NCI-H1417 (cell line): ENCODE measurements at regions not wholly inside any gene's neighbourhood (a gene's known extent, or its start where the extent isn't known, plus 50 kb on each side); places are given as distances from the start of the nearest gene placed in this dataset.
"Not testable (repeated sequence)": the region's sequence is repeated elsewhere in the genome, so short reads cannot be mapped to it uniquely, and the experiment has no call there.

ENCODE experiments used
- DNase-seq, 3 experiments: peaks; one replicate each; lab custom pipeline; 2025; lab: John Stamatoyannopoulos, UW

GRCh38 chr3:147672035-147672434, 262.9 kb downstream of the ZIC1 start:
- DNase-seq, result no peak

- DNase-seq, result no peak
Measured at GRCh38 chr3:147672436-147672835, 263.3 kb downstream of the ZIC1 start.

GRCh38 chr3:147675761-147676160, 266.6 kb downstream of the ZIC1 start:
- DNase-seq, result no peak

DNA sequence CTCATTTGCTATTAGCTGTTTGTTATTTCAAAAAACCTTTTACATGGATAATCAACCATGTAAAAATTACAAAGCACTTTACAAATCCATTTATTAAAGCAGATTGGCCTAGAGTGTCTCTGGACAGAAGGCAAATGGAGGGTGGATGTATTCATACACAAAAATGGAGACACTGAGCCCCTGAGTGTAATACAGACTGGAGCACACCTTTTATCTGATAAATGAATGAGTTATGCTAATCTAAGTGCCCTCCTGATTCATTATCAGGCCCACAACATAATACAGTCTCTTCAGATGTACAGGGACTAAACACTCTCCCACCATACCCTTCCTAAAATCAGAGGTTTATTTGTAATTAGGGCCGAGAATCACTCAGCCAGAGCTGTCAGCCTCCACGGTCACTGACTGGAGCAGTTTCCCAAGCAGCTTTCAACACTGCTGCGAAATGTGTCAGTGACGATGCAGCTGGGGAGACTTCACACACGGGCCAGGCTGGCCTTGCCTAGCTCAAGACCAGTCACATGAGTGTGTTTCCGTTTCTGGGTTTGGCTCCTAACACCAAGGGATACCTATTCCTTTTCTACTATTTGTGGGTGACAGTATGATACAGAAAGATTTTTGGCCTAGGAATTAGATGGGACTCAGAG, 271.8 kb downstream of the ZIC1 start:
- DNase-seq, result no peak

GRCh38 chr3:147688868-147689267, 279.7 kb downstream of the ZIC1 start:
- DNase-seq, result no peak

- no peak for DNase-seq
Measured at GRCh38 chr3:147699175-147699838, 290.1 kb downstream of the ZIC1 start.

GRCh38 chr3:147701195-147701594, 292.0 kb downstream of the ZIC1 start:
- DNase-seq, result no peak

GRCh38 chr3:147702509-147702908, 293.3 kb downstream of the ZIC1 start:
- no peak for DNase-seq

DNA sequence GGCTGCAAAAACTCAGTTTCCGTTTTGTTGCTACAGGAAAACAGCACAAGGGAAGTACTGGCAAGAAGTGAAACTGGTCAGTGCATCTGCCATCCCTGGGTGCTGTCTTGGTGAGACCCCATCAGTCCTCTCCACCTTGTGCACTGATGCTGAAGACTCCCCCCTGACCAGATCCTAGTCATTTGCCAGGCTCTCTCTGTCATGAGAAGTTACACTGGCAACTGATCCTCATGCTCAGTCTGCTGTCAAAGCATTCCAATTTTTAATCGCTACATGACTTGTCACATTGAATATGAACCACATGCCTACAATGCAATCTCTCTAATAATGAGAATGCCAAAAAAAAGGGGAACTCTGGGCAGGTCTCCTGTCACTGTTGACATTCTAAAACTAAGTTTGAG, 296.5 kb downstream of the ZIC1 start:
- DNase-seq, result no peak

- DNase-seq, result not testable (repeated sequence)
Measured at GRCh38 chr3:147710753-147711152, 301.6 kb downstream of the ZIC1 start.

GRCh38 chr3:147712357-147712756, 303.2 kb downstream of the ZIC1 start:
- DNase-seq, result no peak

DNA sequence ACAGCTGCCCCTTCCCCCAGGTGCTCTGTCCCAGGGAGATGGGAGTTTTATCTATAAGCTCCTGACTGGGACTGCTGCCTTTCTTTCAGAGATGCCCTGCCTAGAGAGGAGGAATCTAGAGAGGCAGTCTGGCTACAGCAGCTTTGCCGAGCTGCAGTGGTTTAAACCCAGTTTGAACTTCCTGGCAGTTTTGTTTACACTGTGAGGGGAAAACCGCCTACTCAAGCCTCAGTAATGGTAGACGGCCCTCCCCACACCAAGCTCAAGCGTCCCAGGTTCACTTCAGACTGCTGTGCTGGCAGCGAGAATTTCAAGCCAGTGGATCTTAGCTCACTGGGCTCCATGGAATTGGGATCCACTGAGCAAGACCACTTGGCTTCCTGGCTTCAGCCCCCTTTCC, 303.6 kb downstream of the ZIC1 start:
- not testable (repeated sequence) for DNase-seq

- DNase-seq, result no peak
Measured at GRCh38 chr3:147713234-147714133, 304.3 kb downstream of the ZIC1 start.

DNA sequence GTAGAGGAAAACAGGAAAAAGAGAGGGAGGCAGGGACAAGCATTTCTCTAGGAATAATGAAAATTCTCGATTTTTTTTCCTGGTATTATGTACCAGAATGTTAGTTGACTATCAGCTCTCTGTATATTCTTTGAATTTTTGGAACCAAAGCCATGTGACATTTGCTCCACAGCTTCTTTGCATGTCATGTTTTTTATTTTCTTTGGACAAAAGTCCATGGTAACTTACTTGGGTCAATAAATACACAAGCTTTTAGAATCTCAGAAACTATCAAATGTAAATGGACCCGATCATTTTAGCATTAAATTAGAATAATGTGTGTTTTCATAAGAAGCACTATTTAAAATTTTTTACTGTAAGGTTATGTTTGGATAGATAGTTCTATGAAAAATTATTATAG, 320.5 kb downstream of the ZIC1 start:
- no peak for DNase-seq

- DNase-seq, result no peak
Measured at GRCh38 chr3:147730284-147730683, 321.1 kb downstream of the ZIC1 start.

DNA sequence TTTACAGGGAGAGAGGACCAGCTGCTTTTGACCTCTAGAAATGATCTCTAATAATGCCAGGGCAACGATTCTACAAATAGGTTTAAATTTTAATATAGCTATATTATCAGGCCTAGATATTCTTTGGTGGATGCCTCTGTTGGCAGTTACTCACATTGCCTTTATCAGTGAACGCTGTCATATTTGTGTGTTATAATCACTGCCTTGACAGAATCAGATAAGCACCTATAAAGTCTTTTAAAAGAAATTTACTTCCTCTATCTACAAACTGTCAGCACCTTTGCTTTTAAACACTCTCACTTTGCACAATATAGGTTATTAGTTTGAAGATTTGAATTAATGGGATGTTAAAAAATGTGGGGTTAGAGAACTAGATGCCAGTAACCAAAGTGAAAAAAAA, 324.1 kb downstream of the ZIC1 start:
- DNase-seq, result no peak

GRCh38 chr3:147735616-147736015, 326.5 kb downstream of the ZIC1 start:
- peak in 1 of 3 experiments; percentile 19 for DNase-seq

- no peak for DNase-seq
Measured at GRCh38 chr3:147736226-147736625, 327.1 kb downstream of the ZIC1 start.

GRCh38 chr3:147737376-147737775, 328.2 kb downstream of the ZIC1 start:
- DNase-seq, result no peak

DNA sequence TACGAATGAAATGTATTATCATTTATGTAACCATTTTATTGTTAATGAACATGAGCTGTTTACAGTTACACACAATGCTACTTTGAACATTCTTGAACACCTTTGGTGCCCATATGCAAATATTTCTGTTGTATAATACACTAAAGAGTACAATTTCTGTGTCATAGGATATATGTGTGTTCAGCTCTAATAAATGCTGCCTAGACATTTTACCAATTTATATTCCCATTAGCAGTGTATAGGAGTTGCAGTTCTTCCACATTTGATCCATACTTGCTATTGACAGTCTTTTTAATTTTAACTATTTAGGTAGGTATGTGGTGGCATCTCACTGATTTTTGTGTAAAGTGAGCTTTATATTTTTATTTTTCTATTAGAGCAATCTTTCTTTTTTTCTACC, 331.8 kb downstream of the ZIC1 start:
- DNase-seq, result no peak

DNA sequence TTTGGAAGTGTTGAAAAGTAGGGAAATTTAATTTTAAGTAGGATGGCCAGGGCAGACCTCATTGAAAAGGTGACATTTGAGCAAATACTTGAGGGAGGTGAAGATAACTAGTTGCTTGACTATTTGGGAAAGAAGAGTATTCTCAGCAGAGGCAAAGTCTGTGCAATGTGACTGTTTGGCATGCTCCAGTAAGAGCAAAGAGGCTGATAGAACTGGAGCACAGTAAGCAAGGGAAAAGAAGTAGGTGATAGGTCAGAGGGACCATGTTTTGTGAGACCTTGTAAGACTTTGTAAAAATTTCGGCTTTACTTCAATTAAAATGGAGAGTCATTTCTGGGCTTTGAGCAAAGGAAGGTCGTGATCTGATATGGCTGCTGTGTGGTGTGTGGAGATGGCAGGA, 335.8 kb downstream of the ZIC1 start:
- DNase-seq, result no peak

DNA sequence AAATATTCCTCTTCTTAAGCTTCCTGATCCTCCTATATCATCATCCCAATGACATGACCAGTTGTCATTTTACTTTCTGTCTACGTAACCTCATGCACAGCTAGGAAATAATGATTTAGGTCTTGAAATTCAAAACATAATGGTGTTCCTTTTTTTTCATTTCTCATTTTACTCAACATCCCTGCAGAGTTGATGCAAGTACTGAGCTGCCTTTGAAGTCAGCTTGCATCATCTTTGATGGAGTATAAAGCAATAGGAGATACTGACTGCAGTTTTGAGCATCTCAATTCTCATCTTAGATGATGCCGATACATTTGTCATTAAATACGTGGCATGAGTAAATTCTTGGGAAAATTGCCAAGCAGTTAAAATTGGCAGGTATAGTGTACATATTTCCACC, 346.1 kb downstream of the ZIC1 start:
- no peak for DNase-seq

- no peak for DNase-seq
Measured at GRCh38 chr3:147756476-147756875, 347.3 kb downstream of the ZIC1 start.
